ENCODE measurements at regions not wholly inside any gene's neighbourhood (a gene's known extent, or its start where the extent isn't known, plus 50 kb on each side); places are given as distances from the start of the nearest gene placed in this dataset.
A peak's percentile ranks its signal among the peaks of the same experiment; 100 is the strongest.

GRCh38 chr13:97855570-97856303 lies 97.7 kb upstream of the IPO5 start:
- intact Hi-C loops (cut with micrococcal nuclease) (loop anchor here (1.0 kb wide), 1 partner anchor 56 kb away; no protein-coding TSS in a partner anchor), in situ Hi-C loops (cut with MboI) (loop anchor here (10.0 kb wide), 1 partner anchor 819 kb away; no protein-coding TSS in a partner anchor)
- WGBS (ENCODE audit: insufficient coverage, low coverage, missing lambda C conversion rate) = under 1% methylated on average over 12 of the region's 13 CpGs
- Histone ChIP-seq H4K20me1 (replicated peaks; ENCODE audit: control insufficient read depth, insufficient read depth, low read length) (no peaks in the 10 kb centered on the region), H3K9me3 (replicated peaks; ENCODE audit: control insufficient read depth, insufficient read depth, low read depth, low read length) (no peaks in the 10 kb centered on the region), H2AFZ (ENCODE audit: low read depth, low read length) (no peak overlapping the region), H3K4me1 (replicated peaks in 1 of 2; ENCODE audit: control insufficient read depth in 2 of 2, insufficient read depth in 2 of 2, low read length in 2 of 2) (no peaks in the 10 kb centered on the region), H3K36me3 (ENCODE audit: control insufficient read depth, insufficient read depth, low read length) (no peaks in the 10 kb centered on the region), H3K79me2 (ENCODE audit: control insufficient read depth, insufficient read depth, low read length) (no peaks in the 10 kb centered on the region), H3K27me3 (ENCODE audit: control insufficient read depth in 2 of 2, insufficient read depth in 2 of 2, low read length in 2 of 2) (peaks cover 0 to 14% of the 10 kb centered on the region in 2 experiments; a peak in 2 of 5 replicates), H3K4me3 (no peak overlapping the region), H3K9ac (ENCODE audit: insufficient read depth in 1 of 2, low read depth in 2 of 2, low read length in 2 of 2) (no peak overlapping the region), H3K27ac (ENCODE audit: extremely low read depth, low read depth, low read length) (no peak overlapping the region), H3K4me2 (ENCODE audit: insufficient read depth, low read length) (no peak overlapping the region), H3K9me1 (ENCODE audit: control insufficient read depth, insufficient read depth, low read length) (no peaks in the 10 kb centered on the region)
- peak; percentile 77 for FAIRE-seq
- peak; percentile 39 to 63 (median 56) for DNase-seq (ENCODE audit: extremely low read depth in 1 of 4, low spot score in 3 of 4)
- BruUV-seq (replicated peaks) = no TSS peak
- ChIA-PET POLR2A (interaction anchor here (0.7 to 1.2 kb wide), 3 partner anchors 46 to 286 kb away, joined by 3 to 4 read pairs (median 3); no protein-coding TSS in a partner anchor), CTCF (ENCODE audit: low intra/inter-chr PET ratio) (interaction anchor here (0.6 to 2.3 kb wide), 3 partner anchors 56 to 152 kb away, joined by 3 to 17 read pairs (median 3); no protein-coding TSS in a partner anchor)
- peak; percentile 89 for ATAC-seq
- TF ChIP-seq REST (IDR thresholded peaks at IDR 0.05; ENCODE audit: borderline replicate concordance) = peak; percentile 75; the same call in 1 of the 2 replicates
- TF ChIP-seq REST (CRISPR knock-in tag; IDR thresholded peaks at IDR 0.05; ENCODE audit: low read depth) = no peak
- TF ChIP-seq ID3 (CRISPR knock-in tag; IDR thresholded peaks at IDR 0.05) = no peak
- TF ChIP-seq ID3 (tag; IDR thresholded peaks at IDR 0.05) = no peak
- TF ChIP-seq RAD21 (CRISPR knock-in tag; conservative IDR thresholded peaks at IDR 0.05 in 1 of 2, IDR thresholded peaks at IDR 0.05 in 1 of 2) = peak; percentile 64 to 81
- TF ChIP-seq IRF2 (CRISPR knock-in tag; IDR thresholded peaks at IDR 0.05) = no peak
- peak; percentile 59 to 79 (median 67) for TF ChIP-seq CTCF (IDR thresholded peaks at IDR 0.05 in 2 of 3, conservative IDR thresholded peaks at IDR 0.05 in 1 of 3; ENCODE audit: insufficient read depth in 2 of 3, low read depth in 1 of 3, low read length in 3 of 3)
- TF ChIP-seq CC2D1A (IDR thresholded peaks at IDR 0.05) = peak; percentile 47; the same call in 1 of the 2 replicates
- no peak for TF ChIP-seq ZNF583 (CRISPR knock-in tag; IDR thresholded peaks at IDR 0.05)
- TF ChIP-seq FIP1L1 (IDR thresholded peaks at IDR 0.05; ENCODE audit: low read depth, low read length, poor library complexity, severe bottlenecking) = no peak

Measured in K562 (cell line).